Endodermal cell (in vitro differentiated cells): ENCODE measurements at regions not wholly inside any gene's neighbourhood (a gene's known extent, or its start where the extent isn't known, plus 50 kb on each side); places are given as distances from the start of the nearest gene placed in this dataset.

Experiments used
- DNase-seq: peaks from one replicate; pipeline ENCODE4 v3.0.0-alpha.2; 2017
- H3K27ac ChIP-seq: 2 replicates; pipeline ENCODE4 v1.5.1; 2013; ENCODE audit warnings: mild to moderate bottlenecking, low read depth, low read length, moderate library complexity
- H3K27me3 ChIP-seq: 2 replicates; pipeline ENCODE4 v1.6.1; 2013; ENCODE audit warnings: mild to moderate bottlenecking, low read length, moderate library complexity; ENCODE audit not compliant: insufficient read depth, control insufficient read depth, poor library complexity, severe bottlenecking
- H3K36me3 ChIP-seq: 2 replicates; pipeline ENCODE4 v1.7.0; 2013; ENCODE audit warnings: mild to moderate bottlenecking, low read length, moderate library complexity; ENCODE audit not compliant: control insufficient read depth, insufficient read depth
- H3K4me1 ChIP-seq: one replicate; pipeline ENCODE4 v1.7.0; 2013; ENCODE audit warnings: low read length; ENCODE audit not compliant: control insufficient read depth, insufficient read depth
- H3K4me3 ChIP-seq: 2 replicates; pipeline ENCODE4 v1.5.1; 2013; ENCODE audit warnings: mild to moderate bottlenecking, low read length, moderate library complexity
- H3K9ac ChIP-seq: 2 replicates; pipeline ENCODE4 v1.6.1; 2013; ENCODE audit warnings: mild to moderate bottlenecking, low read length, moderate library complexity; ENCODE audit not compliant: poor library complexity, severe bottlenecking; ENCODE audit errors: extremely low read depth
- H3K9me3 ChIP-seq: 2 replicates; pipeline ENCODE4 v1.6.1; 2013; ENCODE audit warnings: mild to moderate bottlenecking, low read length, moderate library complexity; ENCODE audit not compliant: control insufficient read depth
- H3K27ac Mint-ChIP-seq: 2 replicates; pipeline ENCODE4 v1.8.0; 2020; ENCODE audit warnings: mixed read lengths
- H3K27me3 Mint-ChIP-seq: 2 replicates; pipeline ENCODE4 v1.8.0; 2021; ENCODE audit warnings: mild to moderate bottlenecking, mixed read lengths; ENCODE audit not compliant: insufficient read depth
- H3K36me3 Mint-ChIP-seq: 2 replicates; pipeline ENCODE4 v1.8.0; 2020; ENCODE audit warnings: low read depth, mixed read lengths
- H3K4me1 Mint-ChIP-seq: 2 replicates; pipeline ENCODE4 v1.8.0; 2020; ENCODE audit warnings: mixed read lengths
- H3K4me3 Mint-ChIP-seq: 2 replicates; pipeline ENCODE4 v1.8.0; 2020; ENCODE audit warnings: mild to moderate bottlenecking, moderate library complexity, mixed read lengths
- H3K9me3 Mint-ChIP-seq: 2 replicates; pipeline ENCODE4 v1.8.0; 2020; ENCODE audit warnings: mild to moderate bottlenecking, mixed read lengths
- WGBS, 2 experiments: methylation state at CpG; one replicate each; pipeline versions ENCODE4 v1.1.5 to v1.1.7; 2013; ENCODE audit warnings: missing lambda C conversion rate in 2 of 2, mixed read lengths in 1 of 2; ENCODE audit not compliant: insufficient coverage in 1 of 2, insufficient read length in 1 of 2; 5-methylcytosine and 5-hydroxymethylcytosine counted together
- TF ChIP-seq, protein P1 (sequence below): fragments of 200-600 bp; sonication (generic); conservative IDR thresholded peaks from 2 replicates; pipeline ENCODE4 v1.5.0; 2021; ENCODE audit warnings: antibody characterized with exemption, mild to moderate bottlenecking

DNA sequence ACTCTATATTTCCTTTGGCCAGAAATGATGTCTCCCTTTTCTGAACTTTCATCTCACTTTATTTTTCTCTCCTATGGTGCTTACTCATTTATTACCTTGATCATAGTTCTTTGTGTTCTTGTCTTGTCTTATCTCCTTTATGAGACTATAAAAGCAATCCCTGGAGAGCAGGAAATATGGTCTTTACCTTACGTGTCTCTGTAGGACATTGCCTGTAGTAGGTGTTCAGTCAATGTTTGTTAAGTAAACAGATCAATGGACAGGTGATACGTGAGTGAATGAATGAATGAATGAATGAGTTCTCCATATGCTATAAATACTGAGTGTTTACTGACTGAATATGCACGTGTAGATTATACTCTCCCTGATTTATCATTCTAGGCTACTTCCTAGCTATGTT lies 193.7 kb upstream of the HMGA2 start:
- Histone ChIP-seq H3K36me3 (no peaks in the 10 kb centered on the region), H3K27me3 (no peaks in the 10 kb centered on the region), H3K4me3 (no peak overlapping the region), H3K9ac (no peak overlapping the region), H3K27ac (no peak overlapping the region), H3K9me3 (no peaks in the 10 kb centered on the region), H3K4me1 (peaks cover 15% of the 10 kb centered on the region)
- no peak for DNase-seq
- no peaks in the 10 kb centered on the region for H3K9me3 Mint-ChIP-seq
- H3K36me3 Mint-ChIP-seq = no peaks in the 10 kb centered on the region
- H3K4me1 Mint-ChIP-seq = peaks cover 10% of the 10 kb centered on the region
- 93 to 100% methylated on average over 1 to 2 of the region's 3 CpGs for WGBS, 2 experiments
- no peak overlapping the region for H3K4me3 Mint-ChIP-seq
- peaks cover 8% of the 10 kb centered on the region for H3K27me3 Mint-ChIP-seq
- H3K27ac Mint-ChIP-seq = no peak overlapping the region
- TF ChIP-seq, protein P1, sequence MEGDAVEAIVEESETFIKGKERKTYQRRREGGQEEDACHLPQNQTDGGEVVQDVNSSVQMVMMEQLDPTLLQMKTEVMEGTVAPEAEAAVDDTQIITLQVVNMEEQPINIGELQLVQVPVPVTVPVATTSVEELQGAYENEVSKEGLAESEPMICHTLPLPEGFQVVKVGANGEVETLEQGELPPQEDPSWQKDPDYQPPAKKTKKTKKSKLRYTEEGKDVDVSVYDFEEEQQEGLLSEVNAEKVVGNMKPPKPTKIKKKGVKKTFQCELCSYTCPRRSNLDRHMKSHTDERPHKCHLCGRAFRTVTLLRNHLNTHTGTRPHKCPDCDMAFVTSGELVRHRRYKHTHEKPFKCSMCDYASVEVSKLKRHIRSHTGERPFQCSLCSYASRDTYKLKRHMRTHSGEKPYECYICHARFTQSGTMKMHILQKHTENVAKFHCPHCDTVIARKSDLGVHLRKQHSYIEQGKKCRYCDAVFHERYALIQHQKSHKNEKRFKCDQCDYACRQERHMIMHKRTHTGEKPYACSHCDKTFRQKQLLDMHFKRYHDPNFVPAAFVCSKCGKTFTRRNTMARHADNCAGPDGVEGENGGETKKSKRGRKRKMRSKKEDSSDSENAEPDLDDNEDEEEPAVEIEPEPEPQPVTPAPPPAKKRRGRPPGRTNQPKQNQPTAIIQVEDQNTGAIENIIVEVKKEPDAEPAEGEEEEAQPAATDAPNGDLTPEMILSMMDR = no peak

DNA sequence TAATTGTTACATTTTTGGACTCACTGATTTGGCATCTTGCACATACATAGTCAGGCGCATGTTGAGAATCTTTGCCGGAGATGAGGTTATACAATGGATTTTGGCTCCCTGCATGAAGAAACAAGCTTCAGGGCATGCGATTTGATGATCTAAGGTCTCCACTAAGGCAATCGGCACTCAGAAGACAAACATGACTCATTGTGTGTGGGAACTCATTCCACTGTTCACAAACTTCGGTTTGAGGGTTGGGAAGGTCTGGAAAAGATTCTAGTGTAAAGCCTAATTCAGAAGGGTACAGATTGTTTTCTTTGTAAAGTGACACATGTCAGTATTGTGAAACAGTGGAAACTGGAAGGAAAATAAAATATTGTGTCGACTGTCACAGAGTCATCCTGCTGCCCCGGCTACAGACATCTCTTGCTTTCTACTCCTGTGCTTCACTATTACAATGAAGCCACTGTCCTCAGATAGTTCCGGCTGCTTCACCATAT lies 192.6 kb upstream of the HMGA2 start:
- H3K36me3 Mint-ChIP-seq = no peaks in the 10 kb centered on the region
- Histone ChIP-seq H3K27me3 (no peaks in the 10 kb centered on the region), H3K9ac (no peak overlapping the region), H3K27ac (no peak overlapping the region), H3K36me3 (no peaks in the 10 kb centered on the region), H3K9me3 (no peaks in the 10 kb centered on the region), H3K4me3 (no peak overlapping the region), H3K4me1 (peaks cover 15% of the 10 kb centered on the region)
- no peak for DNase-seq
- H3K9me3 Mint-ChIP-seq = no peaks in the 10 kb centered on the region
- peaks cover 8% of the 10 kb centered on the region for H3K27me3 Mint-ChIP-seq
- peaks cover 10% of the 10 kb centered on the region for H3K4me1 Mint-ChIP-seq
- TF ChIP-seq, protein P1 = no peak
- 85 to 93% methylated on average over 6 to 8 of the region's 8 CpGs for WGBS, 2 experiments
- no peak overlapping the region for H3K4me3 Mint-ChIP-seq
- H3K27ac Mint-ChIP-seq = no peak overlapping the region

DNA sequence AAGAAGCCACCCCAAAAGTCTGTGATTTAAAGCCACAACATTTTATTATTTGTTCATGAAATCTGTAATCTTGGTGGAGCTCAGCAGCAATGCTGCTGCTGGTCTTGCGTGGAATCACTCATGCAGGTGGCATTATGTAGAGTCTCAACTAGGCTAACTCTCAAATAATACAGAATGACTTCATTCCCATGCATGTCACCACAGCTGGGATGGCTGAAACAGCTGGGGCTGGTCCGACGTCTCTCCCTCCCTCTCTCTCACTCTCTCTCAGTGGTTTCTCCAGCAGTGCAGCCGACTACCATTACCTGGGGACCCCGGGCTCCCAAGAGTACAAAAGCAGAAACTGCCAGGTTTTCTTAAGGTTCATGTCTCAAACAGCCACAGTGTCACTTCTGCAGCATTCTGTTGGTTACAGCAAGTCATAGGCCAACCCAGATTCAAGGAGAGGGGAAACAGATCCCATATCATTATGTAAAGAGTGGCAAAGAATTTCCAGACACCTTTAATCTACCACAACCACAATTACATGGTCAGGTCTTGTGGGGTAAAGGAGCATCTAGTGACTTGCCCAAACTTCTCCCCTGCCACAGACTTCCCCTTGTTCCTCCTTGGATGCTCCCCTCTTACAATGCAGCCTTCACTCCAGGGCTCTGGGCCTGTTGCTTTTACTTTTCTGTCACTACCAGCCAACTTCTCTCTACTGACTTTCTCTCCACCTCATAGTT lies 192.0 kb upstream of the HMGA2 start:
- Mint-ChIP-seq H3K27ac (no peak overlapping the region), H3K27me3 (peaks cover 8% of the 10 kb centered on the region), H3K36me3 (no peaks in the 10 kb centered on the region), H3K4me1 (peaks cover 10% of the 10 kb centered on the region), H3K4me3 (no peak overlapping the region), H3K9me3 (no peaks in the 10 kb centered on the region)
- Histone ChIP-seq H3K9ac (no peak overlapping the region), H3K4me3 (no peak overlapping the region), H3K9me3 (no peaks in the 10 kb centered on the region), H3K4me1 (peaks cover 17% of the 10 kb centered on the region), H3K36me3 (no peaks in the 10 kb centered on the region), H3K27me3 (no peaks in the 10 kb centered on the region), H3K27ac (no peak overlapping the region)
- 92 to 93% methylated on average over 2 to 5 of the region's 5 CpGs for WGBS, 2 experiments
- TF ChIP-seq, protein P1 = no peak
- DNase-seq = no peak
